OCI-LY1 (cell line): ENCODE measurements at regions not wholly inside any gene's neighbourhood (a gene's known extent, or its start where the extent isn't known, plus 50 kb on each side); places are given as distances from the start of the nearest gene placed in this dataset.

ENCODE experiments used
- H2AFZ ChIP-seq: fragments of 200-600 bp; sonication (generic), shearing (Covaris generic); 2 replicates; pipeline ENCODE4 v1.6.0; 2014; ENCODE audit warnings: antibody characterized with exemption, mild to moderate bottlenecking, low read length
- H3F3A ChIP-seq: fragments of 200-600 bp; sonication (generic), shearing (Covaris generic); 2 replicates; pipeline ENCODE4 v1.6.0; 2014; ENCODE audit warnings: mild to moderate bottlenecking, antibody characterized with exemption, low read length, moderate library complexity; ENCODE audit not compliant: insufficient read depth
- H3K27ac ChIP-seq: fragments of 200-600 bp; sonication (generic); 2 replicates; pipeline ENCODE4 v1.5.1; 2014; ENCODE audit warnings: low read length, mixed run types, mild to moderate bottlenecking, low read depth; ENCODE audit not compliant: poor library complexity, severe bottlenecking
- H3K27me3 ChIP-seq: fragments of 200-600 bp; sonication (generic); 2 replicates; pipeline ENCODE4 v1.6.0; 2014; ENCODE audit warnings: antibody characterized with exemption, mild to moderate bottlenecking, low read length, moderate library complexity; ENCODE audit not compliant: insufficient read depth
- H3K36me3 ChIP-seq: fragments of 200-600 bp; sonication (generic); 2 replicates; pipeline ENCODE4 v1.6.1; 2014; ENCODE audit warnings: mild to moderate bottlenecking, antibody characterized with exemption, low read length, moderate library complexity, mixed read lengths; ENCODE audit not compliant: insufficient read depth
- H3K4me1 ChIP-seq: fragments of 200-600 bp; sonication (generic); 2 replicates; pipeline ENCODE4 v1.5.1; 2014; ENCODE audit warnings: mild to moderate bottlenecking, low read length, moderate library complexity; ENCODE audit not compliant: insufficient read depth, severe bottlenecking
- H3K4me2 ChIP-seq: fragments of 200-600 bp; sonication (generic), shearing (Covaris generic); 2 replicates; pipeline ENCODE4 v1.6.1; 2014; ENCODE audit warnings: low read length
- H3K4me3 ChIP-seq: fragments of 200-600 bp; sonication (generic); 2 replicates; pipeline ENCODE4 v1.5.1; 2014; ENCODE audit warnings: low read length, low read depth, mild to moderate bottlenecking, mixed read lengths; ENCODE audit not compliant: poor library complexity, severe bottlenecking
- H3K79me2 ChIP-seq: fragments of 200-600 bp; shearing (Covaris generic); 2 replicates; pipeline ENCODE4 v1.6.1; 2016; ENCODE audit warnings: mixed run types, low read length, mixed read lengths; ENCODE audit not compliant: insufficient read depth
- H3K9ac ChIP-seq: fragments of 200-600 bp; sonication (generic), shearing (Covaris generic); 2 replicates; pipeline ENCODE4 v1.6.1; 2014; ENCODE audit warnings: mild to moderate bottlenecking, low read length, mixed read lengths
- H3K9me2 ChIP-seq: fragments of 200-600 bp; sonication (generic), shearing (Covaris generic); 2 replicates; pipeline ENCODE4 v1.6.1; 2014; ENCODE audit warnings: low read depth, mild to moderate bottlenecking, low read length, mixed read lengths
- H3K9me3 ChIP-seq: fragments of 200-600 bp; shearing (Covaris generic); 2 replicates; pipeline ENCODE4 v1.6.1; 2014; ENCODE audit warnings: low read length, mixed read lengths
- H4K20me1 ChIP-seq: fragments of 200-600 bp; sonication (generic), shearing (Covaris generic); 2 replicates; pipeline ENCODE4 v1.6.0; 2016; ENCODE audit warnings: mild to moderate bottlenecking, low read length; ENCODE audit not compliant: insufficient read depth
- CTCF ChIP-seq: fragments of 200-600 bp; sonication (generic), shearing (Covaris generic); IDR thresholded peaks from 2 replicates; pipeline ENCODE4 v1.5.1; 2017; ENCODE audit warnings: mild to moderate bottlenecking, antibody characterized with exemption, low read length, moderate library complexity, mixed read lengths
- EZH2 ChIP-seq: fragments of 200-600 bp; sonication (generic), shearing (Covaris generic); IDR thresholded peaks from 2 replicates; pipeline ENCODE4 v1.8.0; 2017; ENCODE audit warnings: borderline replicate concordance, mixed run types, mild to moderate bottlenecking, antibody characterized with exemption, low read length, moderate library complexity, mixed read lengths

DNA sequence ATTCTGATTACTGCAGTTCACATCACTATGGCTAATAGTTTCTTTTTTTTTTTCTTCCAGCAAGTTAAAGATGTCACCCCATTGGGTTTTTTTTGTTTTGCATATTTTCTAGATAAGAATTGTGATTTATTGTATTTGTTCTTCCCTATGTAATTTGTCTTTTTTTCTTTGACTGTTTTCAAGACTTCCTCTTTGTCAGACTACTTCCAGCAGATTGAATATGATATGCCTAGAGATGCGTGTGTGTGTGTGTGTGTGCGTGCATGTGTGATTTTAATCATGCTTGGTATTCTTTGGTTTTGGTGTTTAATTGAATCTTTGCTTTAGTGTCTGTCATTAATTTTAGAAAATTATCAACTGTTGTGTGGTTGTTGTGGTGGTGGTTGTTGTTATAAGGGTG is 166.7 kb upstream of the SLC39A10 start:
- Histone ChIP-seq H2AFZ (no peak overlapping the region), H3K27ac (no peak overlapping the region), H3K36me3 (no peaks in the 10 kb centered on the region), H3K4me2 (no peak overlapping the region), H3K9ac (no peak overlapping the region), H3K9me2 (no peaks in the 10 kb centered on the region), H3K4me3 (no peak overlapping the region), H3K9me3 (no peaks in the 10 kb centered on the region), H3K79me2 (no peaks in the 10 kb centered on the region), H4K20me1 (no peaks in the 10 kb centered on the region), H3K27me3 (no peaks in the 10 kb centered on the region), H3F3A (no peaks in the 10 kb centered on the region), H3K4me1 (no peaks in the 10 kb centered on the region)
- TF ChIP-seq EZH2 (no peak), CTCF (no peak)

- no peaks in the 10 kb centered on the region for H3K9me3 ChIP-seq
- H3K4me3 ChIP-seq = no peak overlapping the region
- H3K9me2 ChIP-seq = no peaks in the 10 kb centered on the region
- H3K79me2 ChIP-seq = no peaks in the 10 kb centered on the region
- no peaks in the 10 kb centered on the region for H4K20me1 ChIP-seq
- no peaks in the 10 kb centered on the region for H3K27me3 ChIP-seq
- TF ChIP-seq CTCF = no peak
- no peak for TF ChIP-seq EZH2
- H3K9ac ChIP-seq = no peak overlapping the region
- no peaks in the 10 kb centered on the region for H3F3A ChIP-seq
- H3K4me2 ChIP-seq = no peak overlapping the region
- H3K36me3 ChIP-seq = no peaks in the 10 kb centered on the region
- no peak overlapping the region for H3K27ac ChIP-seq
- H3K4me1 ChIP-seq = no peaks in the 10 kb centered on the region
- H2AFZ ChIP-seq = no peak overlapping the region
Measured at GRCh38 chr2:195489101-195489500, 167.9 kb upstream of the SLC39A10 start.

DNA sequence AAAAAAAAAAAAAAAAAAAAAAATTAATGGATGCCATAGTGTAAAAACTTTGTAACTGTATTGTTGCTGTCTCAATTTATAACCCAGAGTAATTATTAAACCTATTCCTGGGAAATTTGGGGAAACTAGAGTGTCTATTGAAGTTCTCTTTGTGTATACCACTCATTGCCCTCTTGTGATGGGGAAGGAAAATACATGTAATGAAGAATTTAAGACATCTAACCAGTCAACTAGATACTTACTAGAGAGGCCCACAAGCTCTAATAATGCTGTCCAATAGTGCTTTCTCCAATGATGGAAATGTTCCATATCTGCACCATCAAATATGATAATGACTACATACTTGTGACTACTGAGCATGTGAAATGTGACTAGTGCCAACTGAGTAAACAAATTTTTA is 168.5 kb upstream of the SLC39A10 start:
- H3K79me2 ChIP-seq = no peaks in the 10 kb centered on the region
- no peak for TF ChIP-seq CTCF
- no peak for TF ChIP-seq EZH2
- no peak overlapping the region for H3K9ac ChIP-seq
- H3K27me3 ChIP-seq = no peaks in the 10 kb centered on the region
- H3K9me2 ChIP-seq = no peaks in the 10 kb centered on the region
- H3K36me3 ChIP-seq = no peaks in the 10 kb centered on the region
- H4K20me1 ChIP-seq = no peaks in the 10 kb centered on the region
- H3K4me2 ChIP-seq = no peak overlapping the region
- no peak overlapping the region for H3K4me3 ChIP-seq
- H3K9me3 ChIP-seq = no peaks in the 10 kb centered on the region
- no peak overlapping the region for H3K27ac ChIP-seq
- no peaks in the 10 kb centered on the region for H3K4me1 ChIP-seq
- no peak overlapping the region for H2AFZ ChIP-seq
- H3F3A ChIP-seq = no peaks in the 10 kb centered on the region
